Liver (tissue), 8 donors: ENCODE measurements at regions not wholly inside any gene's neighbourhood (a gene's known extent, or its start where the extent isn't known, plus 50 kb on each side); places are given as distances from the start of the nearest gene placed in this dataset.

ENCODE experiments used
- DNase-seq: peaks from one replicate; pipeline ENCODE4 v3.0.0-alpha.2; 2017; ENCODE audit warnings: low spot score
- H3K27ac ChIP-seq, 2 donors: one replicate each; pipeline ENCODE4 v1.7.0; 2013; ENCODE audit warnings: inconsistent platforms in 2 of 2, low read length in 2 of 2, control low read depth in 1 of 2, low read depth in 1 of 2, mild to moderate bottlenecking in 1 of 2
- H3K27me3 ChIP-seq, 4 donors: one replicate each; pipeline versions ENCODE4 v1.6.1 to v1.7.0; 2013; ENCODE audit warnings: low read length in 3 of 4, inconsistent platforms in 1 of 4, mild to moderate bottlenecking in 1 of 4, moderate library complexity in 1 of 4; ENCODE audit not compliant: control insufficient read depth in 4 of 4, insufficient read depth in 4 of 4
- H3K36me3 ChIP-seq, 4 donors: one replicate each; pipeline versions ENCODE4 v1.6.1 to v1.7.0; 2013; ENCODE audit warnings: low read length in 3 of 4, mild to moderate bottlenecking in 3 of 4, low read depth in 1 of 4, moderate library complexity in 1 of 4; ENCODE audit not compliant: control insufficient read depth in 4 of 4, insufficient read depth in 3 of 4
- H3K4me1 ChIP-seq, 4 donors: one replicate each; pipeline versions ENCODE4 v1.6.1 to v1.7.0; 2013; ENCODE audit warnings: low read length in 3 of 4, mild to moderate bottlenecking in 3 of 4, moderate library complexity in 1 of 4; ENCODE audit not compliant: control insufficient read depth in 4 of 4, insufficient read depth in 4 of 4
- H3K4me3 ChIP-seq, 3 donors: one replicate each; pipeline versions ENCODE4 v1.6.1 to v1.7.0; 2013; ENCODE audit warnings: low read length in 3 of 3, control low read depth in 1 of 3, low read depth in 1 of 3, mild to moderate bottlenecking in 1 of 3
- H3K9ac ChIP-seq, 2 donors: one replicate each; pipeline ENCODE4 v1.7.0; 2013; ENCODE audit warnings: low read length in 2 of 2, mild to moderate bottlenecking in 2 of 2, moderate library complexity in 2 of 2, control low read depth in 1 of 2, low read depth in 1 of 2
- H3K9me3 ChIP-seq, 4 donors: one replicate each; pipeline versions ENCODE4 v1.6.1 to v1.7.0; 2013; ENCODE audit warnings: low read length in 3 of 4; ENCODE audit not compliant: control insufficient read depth in 4 of 4
- FOXA1 ChIP-seq: IDR thresholded peaks from 2 replicates; pipeline ENCODE4 v1.6.1; 2016; ENCODE audit warnings: antibody characterized with exemption
- GABPA ChIP-seq, 2 donors: IDR thresholded peaks in 1 of 2; conservative IDR thresholded peaks in 1 of 2; 2 replicates each; pipeline ENCODE4 v1.6.1; 2016; ENCODE audit warnings: antibody characterized with exemption in 2 of 2, mild to moderate bottlenecking in 1 of 2, moderate library complexity in 1 of 2
- HNF4A ChIP-seq, 2 donors: conservative IDR thresholded peaks; 2 replicates each; pipeline ENCODE4 v1.6.1; 2016; ENCODE audit warnings: antibody characterized with exemption in 2 of 2, mild to moderate bottlenecking in 2 of 2
- HNF4G ChIP-seq: IDR thresholded peaks from 2 replicates; pipeline ENCODE4 v1.6.1; 2016; ENCODE audit warnings: antibody characterized with exemption
- NR2F2 ChIP-seq: IDR thresholded peaks from 2 replicates; pipeline ENCODE4 v1.6.1; 2016; ENCODE audit warnings: antibody characterized with exemption
- RAD21 ChIP-seq, 2 donors: IDR thresholded peaks; 2 replicates each; pipeline ENCODE4 v1.6.1; 2016; ENCODE audit warnings: antibody characterized with exemption in 2 of 2, mild to moderate bottlenecking in 2 of 2
- RXRA ChIP-seq, 2 donors: IDR thresholded peaks; 2 replicates each; pipeline ENCODE4 v1.6.1; 2017 to 2018; ENCODE audit warnings: antibody characterized with exemption in 2 of 2, mild to moderate bottlenecking in 1 of 2
- SP1 ChIP-seq: IDR thresholded peaks from 2 replicates; pipeline ENCODE4 v1.6.1; 2018; ENCODE audit warnings: antibody characterized with exemption, mild to moderate bottlenecking
- TAF1 ChIP-seq: conservative IDR thresholded peaks from 2 replicates; pipeline ENCODE4 v1.6.1; 2016; ENCODE audit warnings: antibody characterized with exemption, mild to moderate bottlenecking
- YY1 ChIP-seq: IDR thresholded peaks from 2 replicates; pipeline ENCODE4 v1.6.1; 2016; ENCODE audit warnings: antibody characterized with exemption, mild to moderate bottlenecking
- ZBTB33 ChIP-seq: IDR thresholded peaks from 2 replicates; pipeline ENCODE4 v1.6.1; 2016; ENCODE audit warnings: antibody characterized with exemption
- WGBS: extraction: QIAGEN DNeasy Blood & Tissue Kit; methylation state at CpG from one replicate; pipeline ENCODE4 v1.1.7; 2013; 5-methylcytosine and 5-hydroxymethylcytosine counted together
- TF ChIP-seq, protein P1 (sequence below): fragments of 150-350 bp; IDR thresholded peaks from 2 replicates; pipeline ENCODE4 v1.5.1; 2017; ENCODE audit warnings: improper control_type of control experiment, low read depth, low read length; ENCODE audit not compliant: missing input control
- TF ChIP-seq, protein P2 (sequence below): IDR thresholded peaks from 2 replicates; pipeline ENCODE4 v1.6.1; 2016; ENCODE audit warnings: antibody characterized with exemption, mild to moderate bottlenecking
- donor health status: healthy.
- donor health status: healthy.
- donor health status: healthy.
- donor health status: healthy.
- donor health status: healthy.

DNA sequence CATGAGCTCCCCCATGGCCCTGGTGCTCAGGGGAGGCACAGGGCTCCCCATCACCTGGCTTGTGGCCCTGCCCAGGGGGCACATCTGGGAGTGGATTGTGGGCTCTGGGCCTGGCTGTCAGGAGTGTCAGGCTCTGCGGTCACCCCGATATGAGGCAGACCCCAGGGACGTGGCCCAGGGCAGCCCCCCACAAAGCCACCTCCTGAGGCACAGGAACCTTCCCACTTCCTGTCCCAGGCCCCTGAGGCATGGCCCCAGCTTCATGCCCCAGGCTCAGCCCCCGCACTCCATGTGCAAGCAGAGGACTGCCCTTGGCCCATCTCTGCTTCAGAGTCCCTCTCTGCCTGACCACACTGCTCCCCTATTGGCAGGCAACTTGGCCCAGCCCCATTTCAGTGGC is 160.3 kb downstream of the PCTP start:
- Histone ChIP-seq H3K27ac (no peak overlapping the region), H3K9me3 (no peaks in the 10 kb centered on the region), H3K27me3 (peaks cover 0 to 2% (median 0%) of the 10 kb centered on the region in 4 donors), H3K9ac (no peak overlapping the region), H3K4me1 (no peaks in the 10 kb centered on the region), H3K36me3 (no peaks in the 10 kb centered on the region), H3K4me3 (no peak overlapping the region)
- WGBS, result 91% methylated on average over 4 of the region's 4 CpGs
- no peak for TF ChIP-seq ZBTB33
- no peak for TF ChIP-seq NR2F2
- TF ChIP-seq, protein P1, sequence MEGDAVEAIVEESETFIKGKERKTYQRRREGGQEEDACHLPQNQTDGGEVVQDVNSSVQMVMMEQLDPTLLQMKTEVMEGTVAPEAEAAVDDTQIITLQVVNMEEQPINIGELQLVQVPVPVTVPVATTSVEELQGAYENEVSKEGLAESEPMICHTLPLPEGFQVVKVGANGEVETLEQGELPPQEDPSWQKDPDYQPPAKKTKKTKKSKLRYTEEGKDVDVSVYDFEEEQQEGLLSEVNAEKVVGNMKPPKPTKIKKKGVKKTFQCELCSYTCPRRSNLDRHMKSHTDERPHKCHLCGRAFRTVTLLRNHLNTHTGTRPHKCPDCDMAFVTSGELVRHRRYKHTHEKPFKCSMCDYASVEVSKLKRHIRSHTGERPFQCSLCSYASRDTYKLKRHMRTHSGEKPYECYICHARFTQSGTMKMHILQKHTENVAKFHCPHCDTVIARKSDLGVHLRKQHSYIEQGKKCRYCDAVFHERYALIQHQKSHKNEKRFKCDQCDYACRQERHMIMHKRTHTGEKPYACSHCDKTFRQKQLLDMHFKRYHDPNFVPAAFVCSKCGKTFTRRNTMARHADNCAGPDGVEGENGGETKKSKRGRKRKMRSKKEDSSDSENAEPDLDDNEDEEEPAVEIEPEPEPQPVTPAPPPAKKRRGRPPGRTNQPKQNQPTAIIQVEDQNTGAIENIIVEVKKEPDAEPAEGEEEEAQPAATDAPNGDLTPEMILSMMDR, result no peak
- no peak for TF ChIP-seq HNF4A (conservative IDR thresholded peaks at IDR 0.05)
- TF ChIP-seq HNF4G, result no peak
- TF ChIP-seq RXRA (IDR thresholded peaks at IDR 0.05), result no peak
- no peak for TF ChIP-seq FOXA1
- no peak for TF ChIP-seq SP1
- TF ChIP-seq, protein P2, sequence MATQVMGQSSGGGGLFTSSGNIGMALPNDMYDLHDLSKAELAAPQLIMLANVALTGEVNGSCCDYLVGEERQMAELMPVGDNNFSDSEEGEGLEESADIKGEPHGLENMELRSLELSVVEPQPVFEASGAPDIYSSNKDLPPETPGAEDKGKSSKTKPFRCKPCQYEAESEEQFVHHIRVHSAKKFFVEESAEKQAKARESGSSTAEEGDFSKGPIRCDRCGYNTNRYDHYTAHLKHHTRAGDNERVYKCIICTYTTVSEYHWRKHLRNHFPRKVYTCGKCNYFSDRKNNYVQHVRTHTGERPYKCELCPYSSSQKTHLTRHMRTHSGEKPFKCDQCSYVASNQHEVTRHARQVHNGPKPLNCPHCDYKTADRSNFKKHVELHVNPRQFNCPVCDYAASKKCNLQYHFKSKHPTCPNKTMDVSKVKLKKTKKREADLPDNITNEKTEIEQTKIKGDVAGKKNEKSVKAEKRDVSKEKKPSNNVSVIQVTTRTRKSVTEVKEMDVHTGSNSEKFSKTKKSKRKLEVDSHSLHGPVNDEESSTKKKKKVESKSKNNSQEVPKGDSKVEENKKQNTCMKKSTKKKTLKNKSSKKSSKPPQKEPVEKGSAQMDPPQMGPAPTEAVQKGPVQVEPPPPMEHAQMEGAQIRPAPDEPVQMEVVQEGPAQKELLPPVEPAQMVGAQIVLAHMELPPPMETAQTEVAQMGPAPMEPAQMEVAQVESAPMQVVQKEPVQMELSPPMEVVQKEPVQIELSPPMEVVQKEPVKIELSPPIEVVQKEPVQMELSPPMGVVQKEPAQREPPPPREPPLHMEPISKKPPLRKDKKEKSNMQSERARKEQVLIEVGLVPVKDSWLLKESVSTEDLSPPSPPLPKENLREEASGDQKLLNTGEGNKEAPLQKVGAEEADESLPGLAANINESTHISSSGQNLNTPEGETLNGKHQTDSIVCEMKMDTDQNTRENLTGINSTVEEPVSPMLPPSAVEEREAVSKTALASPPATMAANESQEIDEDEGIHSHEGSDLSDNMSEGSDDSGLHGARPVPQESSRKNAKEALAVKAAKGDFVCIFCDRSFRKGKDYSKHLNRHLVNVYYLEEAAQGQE, result no peak
- TF ChIP-seq RAD21 (IDR thresholded peaks at IDR 0.05), result no peak
- no peak for TF ChIP-seq YY1
- no peak for TF ChIP-seq GABPA (IDR thresholded peaks at IDR 0.05 in 1 of 2, conservative IDR thresholded peaks at IDR 0.05 in 1 of 2)
- DNase-seq, result no peak

- no peak for TF ChIP-seq TAF1
- no peak for TF ChIP-seq ZBTB33
- DNase-seq, result no peak
- no peaks in the 10 kb centered on the region for H3K36me3 ChIP-seq
- H3K27me3 ChIP-seq, result no peaks in the 10 kb centered on the region
- H3K4me3 ChIP-seq, result no peak overlapping the region
- H3K9me3 ChIP-seq, result no peaks in the 10 kb centered on the region
- no peaks in the 10 kb centered on the region for H3K4me1 ChIP-seq
- WGBS, result 97% methylated on average over 1 of the region's 1 CpG
- no peak overlapping the region for H3K27ac ChIP-seq
- no peak overlapping the region for H3K9ac ChIP-seq
Measured at GRCh38 chr17:55925440-55925839, 174.6 kb downstream of the PCTP start.
